ENCODE measurements at regions not wholly inside any gene's neighbourhood (a gene's known extent, or its start where the extent isn't known, plus 50 kb on each side); places are given as distances from the start of the nearest gene placed in this dataset.
"Not testable (repeated sequence)": the region's sequence is repeated elsewhere in the genome, so short reads cannot be mapped to it uniquely, and the experiment has no call there.

- Mint-ChIP-seq H3K4me3 (ENCODE audit: low read depth) (no peak overlapping the region), H3K27me3 (ENCODE audit: low read depth) (peaks cover 2% of the 10 kb centered on the region), H3K4me1 (ENCODE audit: low read depth) (no peaks in the 10 kb centered on the region), H3K27ac (no peak overlapping the region), H3K9me3 (no peaks in the 10 kb centered on the region), H3K36me3 (ENCODE audit: low read depth) (no peaks in the 10 kb centered on the region)
- intact Hi-C loops (cut with micrococcal nuclease): no loop called here
- DNase-seq (ENCODE audit: low spot score): no peak
Observed at GRCh38 chr10:117431160-117431559, 55.9 kb upstream of the PDZD8 start.

- H3K36me3 Mint-ChIP-seq (ENCODE audit: low read depth); H3K4me1 Mint-ChIP-seq (ENCODE audit: low read depth); H3K9me3 Mint-ChIP-seq; DNase-seq (ENCODE audit: low spot score); intact Hi-C loops (cut with micrococcal nuclease); H3K27ac Mint-ChIP-seq; H3K4me3 Mint-ChIP-seq (ENCODE audit: low read depth); H3K27me3 Mint-ChIP-seq (ENCODE audit: low read depth): not testable (repeated sequence)
Observed at GRCh38 chr10:117430535-117430934, 55.3 kb upstream of the PDZD8 start.

GRCh38 chr10:117429643-117430265, 54.5 kb upstream of the PDZD8 start:
- no peaks in the 10 kb centered on the region for H3K9me3 Mint-ChIP-seq
- H3K27ac Mint-ChIP-seq: no peak overlapping the region
- H3K36me3 Mint-ChIP-seq (ENCODE audit: low read depth): no peaks in the 10 kb centered on the region
- intact Hi-C loops (cut with micrococcal nuclease): no loop called here
- no peak overlapping the region for H3K4me3 Mint-ChIP-seq (ENCODE audit: low read depth)
- H3K27me3 Mint-ChIP-seq (ENCODE audit: low read depth): peaks cover 2% of the 10 kb centered on the region
- H3K4me1 Mint-ChIP-seq (ENCODE audit: low read depth): no peaks in the 10 kb centered on the region
- no peak for DNase-seq (ENCODE audit: low spot score)

- Mint-ChIP-seq H3K4me1 (ENCODE audit: low read depth) (no peaks in the 10 kb centered on the region), H3K4me3 (ENCODE audit: low read depth) (no peak overlapping the region), H3K36me3 (ENCODE audit: low read depth) (no peaks in the 10 kb centered on the region), H3K27ac (no peak overlapping the region), H3K27me3 (ENCODE audit: low read depth) (no peaks in the 10 kb centered on the region), H3K9me3 (no peaks in the 10 kb centered on the region)
- intact Hi-C loops (cut with micrococcal nuclease): no loop called here
- no peak for DNase-seq (ENCODE audit: low spot score)
Observed at GRCh38 chr10:117427356-117427755, 52.1 kb upstream of the PDZD8 start.

GRCh38 chr10:117425974-117426566, 50.8 kb upstream of the PDZD8 start:
- Mint-ChIP-seq H3K4me1 (ENCODE audit: low read depth) (no peaks in the 10 kb centered on the region), H3K27me3 (ENCODE audit: low read depth) (no peaks in the 10 kb centered on the region), H3K4me3 (ENCODE audit: low read depth) (no peak overlapping the region), H3K9me3 (no peaks in the 10 kb centered on the region), H3K27ac (no peak overlapping the region), H3K36me3 (ENCODE audit: low read depth) (no peaks in the 10 kb centered on the region)
- intact Hi-C loops (cut with micrococcal nuclease): no loop called here
- no peak for DNase-seq (ENCODE audit: low spot score)

GRCh38 chr10:117424883-117425649, 49.8 kb upstream of the PDZD8 start:
- H3K36me3 Mint-ChIP-seq (ENCODE audit: low read depth): no peaks in the 10 kb centered on the region

More at GRCh38 chr10:117424883-117425649, 49.8 kb upstream of the PDZD8 start:
- no peaks in the 10 kb centered on the region for H3K9me3 Mint-ChIP-seq
- DNase-seq (ENCODE audit: low spot score): no peak
- H3K4me3 Mint-ChIP-seq (ENCODE audit: low read depth): no peak overlapping the region
- H3K27me3 Mint-ChIP-seq (ENCODE audit: low read depth): no peaks in the 10 kb centered on the region
- intact Hi-C loops (cut with micrococcal nuclease): no loop called here
- H3K27ac Mint-ChIP-seq: no peak overlapping the region
- H3K4me1 Mint-ChIP-seq (ENCODE audit: low read depth): no peaks in the 10 kb centered on the region

All from activated T-helper 2 cell treated with anti-CD3 and anti-CD28 coated beads, Interferon-gamma antibody, Interleukin-2, Interleukin-4, amounts not matched to agents 10 μg/mL and 5 μg/mL and 100 μg/mL, durations not matched to agents 14 hours and 24 hours and 36 hours (primary cell).